Astrocyte of the spinal cord (primary cell): ENCODE measurements at regions not wholly inside any gene's neighbourhood (a gene's known extent, or its start where the extent isn't known, plus 50 kb on each side); places are given as distances from the start of the nearest gene placed in this dataset.
"Not testable (repeated sequence)": the region's sequence is repeated elsewhere in the genome, so short reads cannot be mapped to it uniquely, and the experiment has no call there.

Experiments
- DNase-seq: peaks from one replicate; pipeline ENCODE4 v3.0.0; 2011; ENCODE audit warnings: low read depth, low spot score
- H3K4me3 ChIP-seq: 2 replicates; pipeline ENCODE4 v1.5.1; 2011; ENCODE audit warnings: low read depth, mild to moderate bottlenecking, low read length, moderate library complexity
- in situ Hi-C: cut with HindIII; loops from 2 replicates; pipeline ENCODE4 v1.10.0; 2017; ENCODE audit warnings: low sequenced_read_pairs
- TF ChIP-seq, protein P1 (sequence below): IDR thresholded peaks from 2 replicates; pipeline ENCODE4 v1.5.1; 2012; ENCODE audit warnings: low read depth, mild to moderate bottlenecking, low read length, inconsistent platforms

DNA sequence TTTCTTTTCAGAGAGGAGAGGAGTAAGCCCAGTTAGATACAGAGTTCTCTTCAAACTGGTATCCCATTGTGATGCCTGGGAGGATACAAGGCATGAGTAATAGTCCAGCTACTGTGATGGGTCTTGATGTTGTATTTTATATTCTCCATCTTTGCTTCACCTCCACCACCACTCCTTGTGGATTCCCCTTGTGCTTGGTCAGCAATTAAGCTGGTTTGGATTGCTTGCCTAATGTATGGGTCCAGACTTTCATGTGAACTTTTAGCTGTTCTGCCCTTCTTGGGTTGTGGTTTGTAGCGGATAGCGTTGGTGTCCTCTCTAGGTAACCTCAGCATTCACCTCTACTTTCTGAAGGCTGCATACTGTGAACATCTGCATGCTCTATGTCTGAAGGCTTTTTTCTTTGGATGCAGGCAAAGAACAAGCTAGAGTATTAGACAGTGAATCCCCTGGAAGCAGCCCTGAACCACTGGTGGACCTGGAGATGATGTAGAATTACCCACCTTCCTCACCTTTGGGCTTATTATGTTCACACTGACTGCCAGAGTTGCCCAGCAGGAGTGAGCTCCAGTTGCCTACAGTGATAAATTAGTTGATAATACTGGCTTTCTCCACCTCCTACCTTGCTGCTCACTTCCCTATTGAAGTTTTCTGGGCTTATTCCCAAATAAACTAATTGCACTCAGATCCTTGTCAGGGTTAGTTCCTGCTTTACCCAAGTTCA lies 126.5 kb upstream of the MTPN start:
- DNase-seq = no peak
- H3K4me3 ChIP-seq = no peak overlapping the region
- TF ChIP-seq, protein P1, sequence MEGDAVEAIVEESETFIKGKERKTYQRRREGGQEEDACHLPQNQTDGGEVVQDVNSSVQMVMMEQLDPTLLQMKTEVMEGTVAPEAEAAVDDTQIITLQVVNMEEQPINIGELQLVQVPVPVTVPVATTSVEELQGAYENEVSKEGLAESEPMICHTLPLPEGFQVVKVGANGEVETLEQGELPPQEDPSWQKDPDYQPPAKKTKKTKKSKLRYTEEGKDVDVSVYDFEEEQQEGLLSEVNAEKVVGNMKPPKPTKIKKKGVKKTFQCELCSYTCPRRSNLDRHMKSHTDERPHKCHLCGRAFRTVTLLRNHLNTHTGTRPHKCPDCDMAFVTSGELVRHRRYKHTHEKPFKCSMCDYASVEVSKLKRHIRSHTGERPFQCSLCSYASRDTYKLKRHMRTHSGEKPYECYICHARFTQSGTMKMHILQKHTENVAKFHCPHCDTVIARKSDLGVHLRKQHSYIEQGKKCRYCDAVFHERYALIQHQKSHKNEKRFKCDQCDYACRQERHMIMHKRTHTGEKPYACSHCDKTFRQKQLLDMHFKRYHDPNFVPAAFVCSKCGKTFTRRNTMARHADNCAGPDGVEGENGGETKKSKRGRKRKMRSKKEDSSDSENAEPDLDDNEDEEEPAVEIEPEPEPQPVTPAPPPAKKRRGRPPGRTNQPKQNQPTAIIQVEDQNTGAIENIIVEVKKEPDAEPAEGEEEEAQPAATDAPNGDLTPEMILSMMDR = no peak
- in situ Hi-C loops = no loop called here

DNA sequence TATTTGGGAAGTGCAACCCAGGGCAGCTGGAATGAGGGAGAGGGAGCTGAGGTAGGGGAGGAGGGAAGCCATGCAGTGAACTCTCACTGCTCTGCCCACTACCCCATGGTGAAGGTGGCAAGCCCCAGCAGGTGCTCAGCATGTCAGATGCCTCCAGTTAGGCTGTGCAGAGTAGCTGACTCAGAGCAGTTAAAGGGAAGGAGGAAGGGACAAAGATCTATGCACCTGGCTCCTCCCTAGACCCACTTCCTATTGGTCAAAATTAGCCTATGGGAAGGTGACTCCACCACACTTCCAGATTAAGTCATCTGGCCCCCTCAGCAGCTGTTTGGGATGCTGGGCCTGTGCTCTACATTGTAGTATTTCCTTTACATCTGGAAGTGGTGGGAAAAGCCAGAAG lies 125.7 kb upstream of the MTPN start:
- in situ Hi-C loops = no loop called here
- no peak for DNase-seq

DNA sequence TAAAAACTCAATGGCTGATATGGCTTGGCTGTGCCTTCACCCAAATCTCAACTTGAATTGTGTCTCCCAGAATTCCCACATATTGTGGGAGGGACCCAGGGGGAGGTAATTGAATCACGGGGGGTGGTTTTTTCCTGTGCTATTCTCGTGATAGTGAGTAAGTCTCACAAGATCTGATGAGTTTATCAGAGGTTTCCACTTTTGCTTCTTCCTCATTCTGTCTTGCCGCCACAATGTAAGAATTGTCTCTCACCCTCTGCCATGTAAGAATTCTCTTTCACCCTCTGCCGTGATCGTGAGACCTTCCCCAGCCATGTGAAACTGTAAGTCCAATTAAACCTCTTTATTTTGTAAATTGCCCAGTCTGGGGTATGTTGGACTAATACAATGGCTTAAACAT lies 115.6 kb upstream of the MTPN start:
- H3K4me3 ChIP-seq, DNase-seq, in situ Hi-C loops: not testable (repeated sequence)

More for the DNA sequence above, 125.7 kb upstream of the MTPN start:
- TF ChIP-seq, protein P1 = no peak
- H3K4me3 ChIP-seq = no peak overlapping the region

DNA sequence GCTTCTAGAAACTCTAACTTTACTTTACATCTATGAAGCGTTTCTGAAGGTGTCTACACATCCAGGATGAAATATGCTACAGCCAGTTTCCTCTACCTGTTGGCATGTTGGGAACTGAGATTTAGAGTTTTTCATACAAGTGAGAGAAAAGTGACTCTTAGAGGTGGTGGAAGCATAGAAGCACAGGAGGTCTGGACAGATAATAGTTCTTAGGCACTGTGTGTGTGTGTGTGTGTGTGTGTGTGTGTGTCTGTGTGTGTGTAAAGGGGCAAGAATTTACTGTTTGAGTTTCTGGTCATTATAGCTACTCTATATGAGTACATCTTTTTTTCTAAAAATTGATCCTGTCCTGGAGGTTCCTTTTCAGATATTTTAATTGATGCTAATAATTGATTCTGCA lies 110.7 kb upstream of the MTPN start:
- DNase-seq = no peak
- TF ChIP-seq, protein P1 = no peak
- in situ Hi-C loops = no loop called here
- no peak overlapping the region for H3K4me3 ChIP-seq

DNA sequence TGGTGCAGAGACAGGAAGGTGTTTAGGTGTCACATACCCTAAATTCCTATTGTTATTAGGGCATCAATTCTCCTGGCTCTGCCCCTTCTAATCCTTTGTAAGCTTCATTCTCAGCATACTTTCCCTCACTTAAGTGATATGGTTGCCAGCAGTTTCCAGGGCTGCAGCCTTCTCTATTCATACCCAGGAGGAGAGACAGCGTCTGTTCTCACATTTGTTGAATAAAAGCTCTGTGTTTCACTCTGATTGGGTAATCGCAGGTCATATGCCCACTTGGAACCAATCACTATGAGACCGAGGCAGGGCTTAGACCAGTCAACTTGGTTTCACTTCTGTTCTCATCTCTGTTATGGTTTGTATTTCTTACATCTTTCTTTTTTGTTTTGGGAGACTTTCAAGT lies 109.6 kb upstream of the MTPN start:
- H3K4me3 ChIP-seq = peak overlapping the region; percentile 35
- TF ChIP-seq, protein P1 = no peak
- peak; percentile 93 for DNase-seq
- in situ Hi-C loops = no loop called here

DNA sequence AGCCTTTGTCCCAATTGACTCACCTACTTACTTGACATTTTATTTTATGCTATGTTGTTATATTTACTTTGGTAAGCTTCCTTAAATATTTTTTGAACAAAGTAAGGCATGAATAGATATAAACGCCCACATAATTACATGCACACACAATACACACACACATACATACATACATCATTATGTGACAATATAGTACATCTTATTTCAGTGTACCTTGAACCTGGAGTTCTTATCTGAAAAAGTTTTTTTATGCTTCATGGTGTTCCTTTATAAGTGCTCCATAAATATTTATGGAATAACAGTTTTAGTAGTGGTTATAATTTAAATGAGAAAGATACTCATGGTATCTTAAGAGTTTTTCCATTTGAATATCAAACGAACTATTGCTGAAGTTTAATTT lies 102.8 kb upstream of the MTPN start:
- no peak overlapping the region for H3K4me3 ChIP-seq
- in situ Hi-C loops = no loop called here
- DNase-seq = no peak
- TF ChIP-seq, protein P1 = no peak

DNA sequence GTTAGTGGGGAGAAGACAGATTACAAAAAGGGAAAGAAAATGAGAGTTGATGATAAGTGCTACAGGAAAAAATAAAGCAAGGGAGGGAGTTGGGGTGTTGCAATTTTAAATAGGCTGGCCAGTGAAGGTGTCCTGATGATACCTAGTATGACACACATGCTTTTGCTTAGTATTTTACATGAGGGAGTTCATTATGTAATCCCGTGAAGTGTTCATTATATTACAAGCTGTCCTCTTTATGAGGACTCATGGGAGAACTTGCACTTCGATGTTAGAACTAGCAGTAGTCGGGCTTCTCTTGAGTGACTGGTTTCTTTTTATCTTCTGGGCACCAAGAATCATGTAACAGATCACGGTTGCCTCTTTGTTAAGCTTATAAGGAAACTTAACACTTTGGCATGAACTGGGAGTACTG lies 102.3 kb upstream of the MTPN start:
- in situ Hi-C loops = no loop called here

More for the DNA sequence above, 102.3 kb upstream of the MTPN start:
- DNase-seq = no peak
- H3K4me3 ChIP-seq = no peak overlapping the region
- TF ChIP-seq, protein P1 = no peak
